Liver (tissue), 3 donors: ENCODE measurements at regions not wholly inside any gene's neighbourhood (a gene's known extent, or its start where the extent isn't known, plus 50 kb on each side); places are given as distances from the start of the nearest gene placed in this dataset.

ENCODE experiments used
- ATF3 ChIP-seq: IDR thresholded peaks from 2 replicates; pipeline ENCODE4 v1.6.1; 2016; ENCODE audit warnings: antibody characterized with exemption
- CTCF ChIP-seq: fragments of 150-350 bp; IDR thresholded peaks from 2 replicates; pipeline ENCODE4 v1.5.1; 2017; ENCODE audit warnings: improper control_type of control experiment, low read depth, low read length; ENCODE audit not compliant: missing input control
- EGR1 ChIP-seq, 2 donors: IDR thresholded peaks; 2 replicates each; pipeline ENCODE4 v1.6.1; 2016 to 2018; ENCODE audit warnings: antibody characterized with exemption in 2 of 2, low read depth in 2 of 2
- FOXA1 ChIP-seq: IDR thresholded peaks from 2 replicates; pipeline ENCODE4 v1.6.1; 2016; ENCODE audit warnings: antibody characterized with exemption
- GABPA ChIP-seq, 2 donors: IDR thresholded peaks in 1 of 2; conservative IDR thresholded peaks in 1 of 2; 2 replicates each; pipeline ENCODE4 v1.6.1; 2016; ENCODE audit warnings: antibody characterized with exemption in 2 of 2, mild to moderate bottlenecking in 1 of 2, moderate library complexity in 1 of 2
- NR2F2 ChIP-seq: IDR thresholded peaks from 2 replicates; pipeline ENCODE4 v1.6.1; 2016; ENCODE audit warnings: antibody characterized with exemption
- RAD21 ChIP-seq, 2 donors: IDR thresholded peaks; 2 replicates each; pipeline ENCODE4 v1.6.1; 2016; ENCODE audit warnings: antibody characterized with exemption in 2 of 2, mild to moderate bottlenecking in 2 of 2
- REST ChIP-seq: IDR thresholded peaks from 2 replicates; pipeline ENCODE4 v1.6.1; 2016; ENCODE audit warnings: antibody characterized with exemption, mild to moderate bottlenecking
- SP1 ChIP-seq: IDR thresholded peaks from 2 replicates; pipeline ENCODE4 v1.6.1; 2018; ENCODE audit warnings: antibody characterized with exemption, mild to moderate bottlenecking
- TAF1 ChIP-seq: conservative IDR thresholded peaks from 2 replicates; pipeline ENCODE4 v1.6.1; 2016; ENCODE audit warnings: antibody characterized with exemption, mild to moderate bottlenecking
- YY1 ChIP-seq: IDR thresholded peaks from 2 replicates; pipeline ENCODE4 v1.6.1; 2016; ENCODE audit warnings: antibody characterized with exemption, mild to moderate bottlenecking
- TF ChIP-seq, protein P1 (sequence below): IDR thresholded peaks from 2 replicates; pipeline ENCODE4 v1.6.1; 2016; ENCODE audit warnings: antibody characterized with exemption
- donor health status: healthy.
- donor health status: healthy.

GRCh38 chr10:124158592-124158991 is 65.2 kb upstream of the CHST15 start:
- no peak for TF ChIP-seq CTCF
- TF ChIP-seq YY1 = no peak
- no peak for TF ChIP-seq REST
- TF ChIP-seq NR2F2 = no peak
- TF ChIP-seq RAD21 (IDR thresholded peaks at IDR 0.05) = no peak
- no peak for TF ChIP-seq EGR1 (IDR thresholded peaks at IDR 0.05; ENCODE audit: low read depth in 2 of 2)
- no peak for TF ChIP-seq GABPA (IDR thresholded peaks at IDR 0.05 in 1 of 2, conservative IDR thresholded peaks at IDR 0.05 in 1 of 2)
- TF ChIP-seq, protein P1, sequence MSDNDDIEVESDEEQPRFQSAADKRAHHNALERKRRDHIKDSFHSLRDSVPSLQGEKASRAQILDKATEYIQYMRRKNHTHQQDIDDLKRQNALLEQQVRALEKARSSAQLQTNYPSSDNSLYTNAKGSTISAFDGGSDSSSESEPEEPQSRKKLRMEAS = no peak
- no peak for TF ChIP-seq SP1
- TF ChIP-seq FOXA1 = no peak
- TF ChIP-seq TAF1 = no peak
- TF ChIP-seq ATF3 = no peak
